HG03108 (cell line): ENCODE measurements at regions not wholly inside any gene's neighbourhood (a gene's known extent, or its start where the extent isn't known, plus 50 kb on each side); places are given as distances from the start of the nearest gene placed in this dataset.
A peak's percentile ranks its signal among the peaks of the same experiment; 100 is the strongest.
"Not testable (repeated sequence)": the region's sequence is repeated elsewhere in the genome, so short reads cannot be mapped to it uniquely, and the experiment has no call there.

ENCODE experiments used
- ATAC-seq: cut with Tn5 transposase; IDR thresholded peaks from one replicate; pipeline ENCODE4 v1.9.1; 2021; ENCODE audit warnings: moderate library complexity; ENCODE audit not compliant: unreplicated experiment

DNA sequence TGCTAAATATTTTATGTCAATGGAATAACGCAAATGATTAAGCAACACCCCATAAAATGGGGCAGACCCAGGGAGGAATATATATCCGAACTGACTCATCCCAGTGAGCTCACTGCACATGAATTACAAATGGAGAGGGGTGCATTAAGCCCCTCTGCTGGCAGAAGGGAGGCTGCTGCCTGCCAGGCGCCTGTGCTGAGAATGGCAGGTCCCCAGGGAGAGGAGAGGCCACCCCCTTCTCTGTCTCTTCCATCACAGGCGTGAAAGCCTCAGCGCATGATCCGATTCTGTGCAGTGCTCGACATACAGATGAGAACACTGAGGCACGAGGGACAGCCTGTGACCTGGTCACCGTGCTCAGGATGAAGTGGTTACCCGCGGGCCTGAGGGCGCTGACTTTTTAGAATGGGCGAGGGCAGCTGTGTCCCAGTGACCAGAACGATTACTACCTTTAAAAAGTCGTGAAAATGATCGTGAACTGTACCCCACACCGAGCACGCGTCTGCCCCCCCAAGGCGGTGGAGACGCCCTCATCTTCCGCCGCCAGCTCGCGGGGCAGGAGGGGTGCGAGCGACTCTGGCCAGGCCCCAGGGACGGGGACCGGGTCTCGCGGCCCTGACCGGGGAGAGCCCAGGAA, 229.7 kb upstream of the FRG2C start:
- ATAC-seq = not testable (repeated sequence)

- ATAC-seq = peak; percentile 98
Measured at GRCh38 chr3:75434913-75435793, 229.0 kb upstream of the FRG2C start.

DNA sequence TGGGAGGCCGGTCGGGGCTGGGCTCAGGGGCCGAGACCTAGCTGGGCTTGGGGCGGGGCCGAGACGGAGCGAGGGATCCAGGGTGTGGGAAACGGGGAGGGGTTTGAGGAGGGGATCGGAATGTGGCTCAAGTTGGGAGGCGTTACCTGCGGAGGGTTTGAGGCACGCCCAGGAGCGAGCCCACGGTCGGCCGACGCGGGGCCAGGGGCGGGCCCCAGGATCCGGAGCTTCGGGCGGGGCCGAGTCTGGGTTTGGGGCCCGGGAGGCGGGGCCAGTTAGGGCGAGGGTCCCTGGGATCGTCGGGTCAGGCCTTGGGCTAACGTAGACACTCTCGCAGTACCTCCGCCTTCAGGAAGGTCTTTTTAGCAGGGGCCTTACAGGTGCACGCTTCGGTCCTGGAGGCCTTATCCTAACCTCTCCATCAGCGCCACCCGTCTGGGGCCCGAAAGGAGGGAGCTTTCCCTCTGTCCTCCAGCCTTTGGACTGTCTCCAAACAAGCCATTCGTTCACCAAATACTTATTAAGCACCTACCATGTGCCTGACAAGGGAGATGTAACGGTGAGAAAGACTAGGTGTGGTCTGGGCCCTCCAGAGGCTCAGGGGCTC, 228.2 kb upstream of the FRG2C start:
- ATAC-seq = not testable (repeated sequence)

DNA sequence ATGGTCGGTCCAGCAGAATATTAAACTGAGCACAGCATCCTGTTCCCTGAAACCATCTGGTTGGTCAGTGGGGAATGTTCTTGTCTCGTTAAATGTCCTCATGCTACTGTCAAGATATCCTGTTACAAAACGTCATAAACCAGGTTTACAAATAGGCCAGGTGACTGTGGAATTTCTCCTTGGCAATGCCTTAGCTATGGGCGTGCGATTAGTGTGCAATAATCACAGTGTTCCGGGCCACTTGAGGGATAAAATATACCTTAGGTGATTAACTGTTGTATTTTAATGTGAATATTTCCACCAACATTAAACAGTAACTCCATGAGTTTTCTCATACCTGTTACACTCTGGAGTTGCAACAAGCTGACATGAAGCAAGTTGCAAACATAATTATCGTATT, 223.1 kb upstream of the FRG2C start:
- ATAC-seq = not testable (repeated sequence)

- ATAC-seq = not testable (repeated sequence)
Measured at GRCh38 chr3:75444634-75445033, 219.5 kb upstream of the FRG2C start.

DNA sequence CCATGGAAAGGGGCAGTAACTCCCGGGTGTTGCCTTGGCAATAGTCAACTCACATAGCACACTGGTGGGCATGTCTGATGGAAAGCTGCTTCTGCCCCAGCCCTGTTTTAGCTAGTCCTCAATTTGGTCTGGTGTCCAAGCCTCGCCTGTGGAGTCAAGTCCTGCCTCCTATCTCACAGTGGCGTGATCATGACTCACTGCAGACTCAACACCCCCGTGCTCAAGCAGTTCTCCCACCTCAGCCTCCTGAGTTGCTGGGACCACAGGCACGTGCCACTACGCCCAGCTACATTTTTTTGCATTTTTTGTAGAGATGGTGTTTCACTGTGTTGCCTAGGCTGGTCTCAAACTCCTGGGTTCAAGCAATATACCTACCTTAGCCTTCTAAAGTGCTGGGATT, 218.9 kb upstream of the FRG2C start:
- not testable (repeated sequence) for ATAC-seq

- not testable (repeated sequence) for ATAC-seq
Measured at GRCh38 chr3:75446948-75447347, 217.2 kb upstream of the FRG2C start.

GRCh38 chr3:75453328-75453727, 210.8 kb upstream of the FRG2C start:
- not testable (repeated sequence) for ATAC-seq

- ATAC-seq = not testable (repeated sequence)
Measured at GRCh38 chr3:75453839-75454238, 210.3 kb upstream of the FRG2C start.

DNA sequence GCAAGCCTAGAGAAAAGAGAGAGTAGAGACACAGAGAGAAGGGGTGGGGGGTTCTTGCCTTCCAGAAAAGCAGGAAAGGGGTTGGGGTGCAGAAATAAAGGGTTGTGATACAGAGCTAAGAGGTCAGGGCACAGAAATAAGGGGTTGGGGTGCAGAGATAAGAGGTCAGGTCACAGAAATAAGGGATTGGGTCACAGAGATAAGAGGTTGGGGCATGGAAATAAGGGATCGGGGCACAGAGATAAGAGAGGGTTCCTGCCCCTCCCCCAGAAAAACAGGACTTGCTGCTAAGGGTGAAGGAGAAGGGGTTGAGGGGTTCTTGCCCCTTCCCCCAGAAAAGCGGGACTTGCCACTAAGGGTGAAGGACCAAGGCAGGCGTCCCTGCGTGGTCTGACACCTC, 189.6 kb upstream of the FRG2C start:
- not testable (repeated sequence) for ATAC-seq

DNA sequence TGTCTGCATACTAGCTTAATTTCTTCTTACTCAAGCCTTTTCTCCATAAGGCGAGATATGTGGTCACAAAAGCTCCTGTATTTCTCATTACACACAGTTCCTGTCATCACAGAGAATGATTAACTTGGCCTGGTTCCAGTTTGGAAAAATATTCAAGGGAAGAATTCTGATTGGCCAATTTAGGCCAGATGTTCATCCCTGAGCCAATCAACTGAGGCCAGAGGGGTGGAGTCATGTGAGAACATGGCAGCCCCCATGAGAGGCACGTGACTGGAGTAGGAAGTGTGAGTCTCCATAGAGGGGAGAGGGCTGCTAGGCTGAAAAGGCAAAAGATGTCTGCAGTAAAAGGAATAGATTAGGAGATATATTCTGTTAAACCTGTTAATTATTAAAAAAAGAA, 167.5 kb upstream of the FRG2C start:
- not testable (repeated sequence) for ATAC-seq

DNA sequence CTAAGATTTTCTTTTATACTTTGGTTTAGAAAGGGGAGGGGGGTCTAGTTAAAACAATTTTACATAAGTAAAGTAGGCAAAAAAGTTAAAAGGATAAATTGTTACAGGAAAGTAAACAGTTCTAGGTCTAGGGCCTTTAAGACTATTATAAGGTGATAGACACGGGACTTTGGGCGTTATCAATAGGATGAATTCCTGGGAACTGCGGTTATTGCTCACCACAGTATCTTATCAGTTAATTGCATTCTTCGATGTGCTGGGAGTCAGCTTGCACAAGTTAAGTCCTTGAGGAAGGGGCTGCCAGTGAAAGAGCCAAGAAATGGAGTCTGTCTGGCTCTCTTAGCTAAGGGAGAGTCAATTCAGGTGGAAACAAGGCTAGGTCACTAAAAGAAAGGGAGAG, 163.8 kb upstream of the FRG2C start:
- not testable (repeated sequence) for ATAC-seq

DNA sequence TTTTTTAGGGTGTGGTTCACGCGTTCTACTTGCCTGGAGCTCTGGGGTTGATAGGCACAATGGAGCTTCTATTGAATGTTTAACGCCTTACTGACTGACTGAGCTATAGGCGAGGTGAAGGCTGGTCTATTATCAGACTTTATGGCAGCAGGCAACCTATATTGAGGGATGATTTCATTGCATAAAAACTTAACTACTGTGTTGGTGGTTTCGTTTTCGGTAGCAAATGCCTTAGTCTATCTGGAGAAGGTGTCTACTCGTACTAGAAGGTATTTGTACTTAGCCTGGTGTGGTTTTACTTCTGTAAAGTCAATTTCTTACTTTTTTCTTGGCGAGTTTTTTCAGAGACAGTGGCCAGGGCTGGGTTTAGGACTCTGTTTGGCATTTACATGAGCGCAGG, 162.0 kb upstream of the FRG2C start:
- not testable (repeated sequence) for ATAC-seq

DNA sequence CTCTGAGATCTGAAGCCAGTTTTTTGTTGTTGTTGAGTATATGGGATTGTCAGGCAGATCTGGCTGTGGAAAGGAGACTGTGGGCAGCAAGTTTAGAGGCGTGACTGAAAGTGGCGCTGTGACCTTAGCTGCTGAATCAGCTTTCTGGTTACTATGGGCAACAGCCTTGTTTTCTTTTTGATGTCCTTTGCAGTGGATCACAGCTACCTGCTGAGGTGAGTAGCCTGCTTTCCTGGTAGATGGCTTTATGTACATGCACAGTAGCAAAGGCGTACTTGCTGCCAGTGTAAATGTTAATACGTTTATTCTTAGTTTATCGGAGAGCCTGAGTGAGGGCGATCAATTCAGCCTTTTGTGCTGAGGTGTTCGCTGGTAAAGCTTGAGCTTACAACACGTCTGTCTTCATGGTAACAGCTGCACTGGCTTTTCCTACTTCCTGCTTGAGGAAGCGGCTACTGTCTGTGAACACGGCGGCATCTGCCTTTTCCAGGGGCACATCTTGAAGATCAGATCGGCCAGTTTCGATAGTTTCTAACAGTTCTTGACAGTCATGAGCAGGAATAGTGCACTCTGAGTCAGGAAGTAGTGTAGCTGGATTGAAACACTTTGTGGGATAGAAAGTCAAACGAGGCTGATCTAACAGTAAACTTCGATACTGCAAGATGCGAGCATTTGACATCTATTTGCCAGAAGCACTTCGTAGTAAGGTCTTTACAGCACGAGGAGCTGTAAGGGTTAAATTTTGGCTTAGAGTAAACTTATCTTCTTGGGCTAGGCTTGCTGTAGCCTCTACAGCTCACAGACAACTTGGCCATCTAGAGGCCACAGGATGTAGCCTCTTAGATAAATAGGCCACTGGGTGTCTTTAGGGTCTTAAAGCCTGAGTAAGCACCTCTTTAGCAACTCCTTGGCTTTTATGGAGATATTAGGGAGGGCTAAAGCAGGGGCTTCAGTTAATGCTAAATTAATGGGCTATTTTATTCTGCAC, 161.1 kb upstream of the FRG2C start:
- not testable (repeated sequence) for ATAC-seq

DNA sequence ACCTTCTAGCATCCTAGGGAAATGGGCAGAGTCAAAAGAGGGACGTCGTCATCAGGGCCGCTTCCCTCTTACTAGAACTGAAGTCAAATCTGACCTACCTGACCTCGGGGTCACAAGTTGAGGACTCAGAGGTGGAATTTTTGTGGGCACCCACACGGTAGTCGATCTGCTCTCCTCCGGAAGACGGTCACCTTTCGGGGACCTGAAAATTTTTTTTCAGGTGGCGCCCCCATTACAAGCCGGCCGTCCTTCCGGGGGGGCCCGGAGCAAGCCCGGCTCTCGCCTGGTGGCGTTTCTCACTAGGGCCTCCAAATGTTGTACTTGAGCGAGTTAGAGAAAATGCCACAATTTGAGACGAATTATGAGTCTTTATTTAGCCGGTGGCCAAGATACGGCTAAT, 157.5 kb upstream of the FRG2C start:
- no peak for ATAC-seq

DNA sequence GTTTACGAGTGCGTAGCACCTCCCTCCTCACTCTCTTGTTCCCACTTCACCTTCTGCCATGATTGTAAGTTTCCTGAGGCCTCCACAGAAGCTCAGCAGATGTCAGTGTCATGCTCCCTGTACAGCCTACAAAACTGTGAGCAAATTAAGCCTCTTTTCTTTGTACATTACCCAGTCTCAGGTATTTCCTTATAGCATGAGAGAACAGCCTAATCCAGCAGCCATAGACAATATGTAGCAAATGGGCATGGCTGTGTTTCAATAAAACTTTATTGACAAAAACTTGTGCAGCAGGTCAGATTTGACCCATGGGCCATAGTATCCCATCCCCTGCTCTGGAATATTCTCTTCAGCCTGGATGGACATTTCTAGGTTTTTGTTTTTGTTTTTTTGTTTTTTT, 156.2 kb upstream of the FRG2C start:
- ATAC-seq = not testable (repeated sequence)

GRCh38 chr3:75527657-75528056, 136.5 kb upstream of the FRG2C start:
- ATAC-seq = not testable (repeated sequence)

DNA sequence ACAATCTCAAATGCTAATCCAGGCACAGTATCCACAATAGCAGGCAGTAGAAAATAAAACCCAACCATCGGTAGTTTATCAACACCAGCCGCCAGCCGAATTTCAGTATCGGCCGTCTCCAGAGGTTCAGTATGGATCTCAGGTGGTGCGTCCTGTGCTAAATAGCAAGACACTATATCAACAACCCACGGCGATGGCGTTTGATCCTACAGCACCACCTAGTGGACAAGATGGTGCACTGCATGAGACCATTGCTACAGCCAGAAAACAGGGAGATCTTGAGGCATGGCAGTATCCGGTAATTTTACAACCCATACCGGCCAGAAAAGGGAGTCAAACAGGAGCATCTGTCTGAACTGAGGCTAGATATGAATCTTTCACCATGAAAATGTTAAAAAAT, 112.0 kb upstream of the FRG2C start:
- not testable (repeated sequence) for ATAC-seq

- ATAC-seq = not testable (repeated sequence)
Measured at GRCh38 chr3:75564427-75564826, 99.7 kb upstream of the FRG2C start.

DNA sequence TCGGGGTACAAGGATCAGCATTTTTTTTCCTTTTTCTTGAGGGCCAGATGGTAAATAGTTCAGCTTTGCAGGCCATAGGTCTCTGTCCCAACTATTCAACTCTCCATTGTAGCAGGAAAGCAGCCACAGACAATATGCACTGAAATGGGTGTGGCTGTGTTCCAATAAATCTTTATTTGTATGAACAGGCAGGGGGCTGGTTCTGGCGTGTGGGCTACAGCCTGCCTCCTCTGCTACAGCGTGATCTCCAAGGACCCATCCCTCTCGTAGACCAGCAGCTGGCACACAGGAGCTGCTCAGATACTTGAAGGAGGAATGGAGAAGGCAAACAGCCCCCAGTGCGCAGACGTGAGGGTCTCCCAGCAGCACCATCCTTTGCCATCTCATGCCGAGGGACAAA, 91.8 kb upstream of the FRG2C start:
- ATAC-seq = not testable (repeated sequence)
